NCI-H748 (cell line): ENCODE measurements at regions not wholly inside any gene's neighbourhood (a gene's known extent, or its start where the extent isn't known, plus 50 kb on each side); places are given as distances from the start of the nearest gene placed in this dataset.
"Not testable (repeated sequence)": the region's sequence is repeated elsewhere in the genome, so short reads cannot be mapped to it uniquely, and the experiment has no call there.

Source experiments
- DNase-seq: peaks from one replicate; lab custom pipeline; 2025; ENCODE audit not compliant: unreplicated experiment; lab: John Stamatoyannopoulos, UW

DNA sequence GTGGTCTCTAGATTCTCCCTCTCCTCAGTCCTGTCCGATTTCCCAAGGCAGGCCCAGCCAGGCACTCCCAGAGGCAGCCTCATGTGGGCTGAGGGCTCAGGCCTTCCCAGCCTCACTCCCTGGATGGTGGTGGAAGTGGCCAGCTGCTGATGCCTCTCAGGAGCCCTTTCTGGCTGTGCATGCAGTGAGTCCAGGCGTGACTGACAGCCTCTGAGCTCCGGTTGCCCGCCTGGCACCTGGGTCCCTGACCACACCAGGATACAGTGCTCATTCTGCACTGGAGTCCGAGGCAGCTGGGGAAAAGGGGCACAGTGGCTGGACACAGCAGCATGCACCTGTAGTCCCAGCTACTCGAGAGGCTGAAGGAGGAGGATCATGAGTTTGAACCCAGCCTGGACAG lies 132.6 kb downstream of the CUL2 start:
- DNase-seq, result no peak

DNA sequence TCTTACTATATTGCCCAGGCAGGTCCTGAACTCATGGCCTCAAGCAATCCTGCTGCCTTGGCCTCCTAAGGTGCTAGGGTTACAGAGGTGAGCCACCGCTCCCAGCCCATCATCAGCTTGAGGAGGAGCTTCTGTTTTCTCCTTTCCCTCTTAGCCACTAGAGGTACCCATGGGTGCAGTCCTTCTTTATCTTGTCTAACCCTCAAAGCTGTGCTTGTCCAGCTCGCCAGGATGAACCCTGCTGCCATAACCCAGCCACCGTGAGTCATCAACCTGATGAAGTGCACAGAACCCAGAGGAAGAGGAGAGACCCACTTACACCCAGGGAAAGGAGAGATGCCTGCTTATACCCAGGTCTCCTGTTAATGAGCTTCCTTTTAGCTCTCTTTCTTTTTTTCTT lies 133.4 kb downstream of the CUL2 start:
- no peak for DNase-seq

DNA sequence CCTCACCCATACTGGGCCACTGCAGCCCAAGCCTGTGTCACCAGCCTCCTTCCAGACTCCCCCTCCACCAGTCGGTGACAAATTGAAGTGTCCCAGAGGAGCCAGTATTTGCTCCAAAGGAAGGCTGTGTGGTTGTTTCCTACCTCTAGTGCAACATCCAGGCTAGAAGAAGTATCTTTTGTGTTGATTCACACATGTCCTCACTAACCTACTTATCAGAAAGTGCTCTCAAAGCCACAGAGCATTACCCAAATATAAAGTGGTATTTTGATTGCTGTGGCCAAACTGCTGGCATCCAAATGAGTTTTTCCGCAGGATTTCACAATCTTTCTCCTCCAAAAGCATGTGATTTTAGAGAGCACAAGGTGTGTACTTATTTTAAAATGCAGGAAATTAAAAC lies 134.8 kb downstream of the CUL2 start:
- no peak for DNase-seq

DNA sequence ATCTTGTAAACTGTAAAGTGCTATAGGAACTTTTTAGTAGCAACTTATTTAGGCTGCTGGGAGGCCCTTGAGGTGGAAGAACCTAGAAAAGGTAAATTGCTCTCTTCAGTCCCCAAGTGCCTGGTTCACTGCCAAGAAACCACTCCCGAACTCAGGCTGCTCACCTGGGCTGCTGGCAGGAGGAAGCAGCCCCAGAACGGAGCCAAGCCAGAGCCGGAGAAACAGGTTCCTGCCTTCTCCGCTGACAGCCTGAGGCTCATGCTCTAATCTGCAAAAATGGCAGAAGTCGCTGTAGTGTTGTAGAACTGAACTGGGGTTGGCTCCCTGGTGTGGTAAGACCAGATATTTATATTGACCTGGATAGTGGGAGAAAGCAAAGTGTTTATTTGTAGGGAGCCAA lies 136.0 kb downstream of the CUL2 start:
- DNase-seq, result peak; percentile 50

DNA sequence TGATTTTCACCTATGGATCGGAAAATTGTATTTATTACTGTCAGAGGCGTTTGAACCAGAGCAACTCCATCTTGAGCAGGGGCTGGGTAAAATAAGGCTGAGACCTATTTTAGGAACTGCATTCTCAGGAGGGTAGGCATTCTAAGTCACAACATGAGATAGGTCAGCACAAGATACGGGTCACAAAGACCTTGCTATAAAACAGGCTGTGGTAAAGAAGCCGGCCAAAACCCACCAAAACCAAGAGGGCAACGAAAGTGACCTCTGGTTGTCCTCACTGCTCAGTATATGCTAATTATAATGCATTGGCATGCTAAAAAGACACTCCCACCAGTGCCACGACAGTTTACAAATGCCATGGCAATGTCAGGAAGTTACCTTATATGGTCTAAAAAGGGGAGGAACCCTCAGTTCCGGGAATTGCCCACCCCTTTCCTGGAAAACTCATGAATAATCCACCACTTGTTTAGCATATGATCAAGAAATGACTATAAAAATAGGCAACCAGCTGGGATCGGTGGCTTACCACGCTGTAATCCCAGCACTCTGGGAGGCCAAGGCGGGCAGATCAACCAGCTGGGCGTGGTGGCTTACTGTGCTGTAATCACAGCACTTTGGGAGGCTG lies 136.3 kb upstream of the PARD3 start:
- DNase-seq, result not testable (repeated sequence)

DNA sequence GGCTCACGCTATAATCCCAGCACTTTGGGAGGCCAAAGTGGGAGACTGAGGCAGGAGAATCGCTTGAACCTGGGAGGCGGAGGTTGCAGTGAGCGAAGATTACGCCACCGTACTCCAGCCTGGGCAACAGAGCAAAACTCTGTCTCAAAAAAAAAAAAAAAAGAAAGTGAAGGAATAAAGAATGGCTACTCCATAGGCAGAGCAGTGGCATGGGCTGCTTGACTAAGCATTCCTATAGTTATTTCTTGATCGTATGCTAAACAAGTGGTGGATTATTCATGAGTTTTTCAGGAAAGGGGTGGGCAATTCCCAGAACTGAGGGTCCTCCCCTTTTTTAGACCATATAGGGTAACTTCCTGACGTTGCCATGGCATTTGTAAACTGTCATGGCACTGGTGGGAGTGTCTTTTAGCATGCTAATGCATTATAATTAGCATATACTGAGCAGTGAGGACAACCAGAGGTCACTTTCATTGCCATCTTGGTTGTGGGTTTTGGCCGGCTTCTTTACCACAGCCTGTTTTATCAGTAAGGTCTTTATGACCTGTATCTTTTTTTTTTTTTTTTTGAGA lies 130.9 kb upstream of the PARD3 start:
- DNase-seq, result not testable (repeated sequence)

DNA sequence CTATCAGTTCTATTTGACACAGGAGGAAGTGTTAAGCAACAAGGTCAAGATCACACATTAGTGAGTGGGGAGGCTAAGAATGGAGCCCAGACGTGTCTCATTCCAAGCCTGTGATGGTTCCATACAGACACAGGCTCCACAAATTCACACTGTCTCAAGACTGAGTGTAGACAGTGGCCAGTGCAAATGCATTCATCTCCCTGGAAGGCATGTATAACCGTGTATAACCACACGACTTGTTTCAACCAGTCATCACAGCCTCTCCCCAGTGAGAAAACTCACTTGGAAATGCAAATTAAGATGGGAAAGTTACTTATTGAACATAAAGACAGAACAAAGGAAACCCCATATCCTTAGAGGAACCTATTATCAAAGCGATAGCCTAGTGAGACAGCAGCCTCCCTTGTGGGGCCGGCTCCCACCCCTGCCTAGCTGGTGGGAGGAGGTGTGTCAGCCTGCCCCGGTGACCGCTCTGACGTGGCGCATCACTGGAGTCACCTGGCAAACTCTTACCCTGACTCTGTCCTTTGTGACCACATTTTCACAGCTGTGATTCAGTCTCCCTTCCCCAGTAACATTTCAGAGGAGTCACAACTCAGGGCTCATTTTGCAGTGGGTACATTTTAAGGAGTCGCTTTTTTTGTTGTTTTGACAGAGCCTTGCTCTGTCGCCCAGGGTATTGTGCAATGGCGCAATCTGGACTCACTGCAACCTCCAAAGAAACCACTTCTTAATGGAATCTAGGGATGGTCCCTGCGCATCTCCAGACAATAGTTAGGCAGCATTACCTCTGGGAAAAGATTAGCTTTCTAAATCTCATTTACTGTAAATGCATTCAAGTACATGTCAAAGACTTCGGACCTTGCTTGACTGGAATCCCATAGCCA lies 126.6 kb upstream of the PARD3 start:
- DNase-seq, result no peak

DNA sequence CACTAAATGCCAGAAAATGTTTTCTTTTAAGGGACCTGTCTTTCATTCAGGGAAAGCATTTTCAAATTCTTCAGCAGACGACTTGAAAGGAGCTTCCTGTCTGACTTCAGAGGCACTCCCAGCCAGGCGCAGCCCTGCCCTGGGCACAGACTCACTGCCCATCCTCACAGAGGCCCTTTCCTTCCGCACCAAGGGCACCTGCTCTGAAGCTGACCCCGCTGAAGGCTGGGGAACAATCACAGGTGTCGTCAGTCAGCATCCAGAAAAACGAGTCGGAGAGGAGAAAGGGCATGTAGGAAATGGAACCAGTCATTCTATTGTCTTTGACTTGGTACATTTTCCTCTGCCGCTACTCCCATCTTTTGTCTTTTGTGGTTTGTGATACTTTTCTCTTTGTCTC lies 125.3 kb upstream of the PARD3 start:
- DNase-seq, result no peak

DNA sequence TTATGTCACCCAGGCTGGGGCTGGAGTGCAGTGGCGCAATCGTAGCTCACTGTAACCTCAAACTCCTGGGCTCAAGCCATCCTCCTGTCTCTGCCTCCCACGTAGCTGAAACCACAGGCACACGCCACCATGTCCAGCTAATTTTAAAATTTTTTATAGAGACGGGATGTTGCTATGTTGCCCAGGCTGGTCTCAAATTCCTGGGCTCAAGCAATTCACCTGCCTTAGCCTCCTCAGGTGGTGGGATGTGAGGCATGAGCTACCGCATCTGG lies 123.2 kb upstream of the PARD3 start:
- no peak for DNase-seq

DNA sequence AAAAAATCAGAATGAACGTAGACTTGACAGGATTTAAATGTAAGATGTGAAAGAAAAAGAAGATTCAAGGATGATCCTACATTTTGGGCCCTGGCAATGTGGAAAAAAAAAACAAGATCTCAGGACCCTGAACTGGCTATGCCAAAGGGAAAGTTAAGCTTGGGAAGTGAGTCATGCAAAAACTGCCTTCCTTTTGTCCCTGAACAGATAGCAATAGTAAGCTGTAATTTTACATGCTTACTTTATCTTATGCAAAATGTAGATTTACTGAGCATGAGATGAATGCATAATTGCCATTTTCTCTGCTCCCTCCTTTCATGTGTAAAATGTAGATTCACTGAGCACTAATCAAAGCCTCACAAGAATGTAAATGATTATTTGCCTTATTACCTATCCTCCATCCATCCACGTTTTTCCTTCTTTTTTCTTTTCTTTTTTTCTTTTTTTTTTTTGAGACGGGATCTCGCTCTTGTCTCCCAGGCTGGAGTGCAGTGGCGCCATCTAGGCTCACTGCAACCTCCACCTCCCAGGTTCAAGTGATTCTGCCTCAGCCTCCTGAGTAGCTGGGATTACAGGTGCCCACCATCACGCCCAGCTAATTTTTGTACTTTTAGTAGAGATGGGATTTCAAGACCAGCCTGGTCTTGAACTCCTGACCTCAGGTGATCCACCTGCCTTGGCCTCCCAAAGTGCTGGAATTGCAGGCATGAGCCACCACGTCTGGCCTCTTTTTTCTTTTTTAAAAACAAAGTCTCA lies 122.7 kb upstream of the PARD3 start:
- not testable (repeated sequence) for DNase-seq

DNA sequence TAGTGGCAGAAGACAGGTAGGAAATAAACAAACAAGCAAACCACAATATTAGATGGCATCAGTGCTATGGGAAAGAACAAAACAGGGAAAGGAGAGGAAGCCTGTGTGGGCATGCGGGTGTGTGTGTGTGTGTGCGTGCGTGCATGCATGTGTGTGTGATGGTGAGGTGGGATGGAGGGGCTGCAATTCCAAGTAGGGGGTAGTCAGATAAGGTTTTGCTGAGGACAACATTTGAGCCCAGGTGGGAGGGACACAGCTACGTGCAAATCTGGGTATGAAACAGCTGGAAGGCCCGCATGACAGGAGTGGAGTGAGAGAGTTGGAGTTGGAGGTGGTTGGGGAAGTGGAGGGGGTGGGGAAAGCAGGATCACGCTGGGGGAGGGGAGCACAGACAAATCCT lies 121.0 kb upstream of the PARD3 start:
- DNase-seq, result no peak

DNA sequence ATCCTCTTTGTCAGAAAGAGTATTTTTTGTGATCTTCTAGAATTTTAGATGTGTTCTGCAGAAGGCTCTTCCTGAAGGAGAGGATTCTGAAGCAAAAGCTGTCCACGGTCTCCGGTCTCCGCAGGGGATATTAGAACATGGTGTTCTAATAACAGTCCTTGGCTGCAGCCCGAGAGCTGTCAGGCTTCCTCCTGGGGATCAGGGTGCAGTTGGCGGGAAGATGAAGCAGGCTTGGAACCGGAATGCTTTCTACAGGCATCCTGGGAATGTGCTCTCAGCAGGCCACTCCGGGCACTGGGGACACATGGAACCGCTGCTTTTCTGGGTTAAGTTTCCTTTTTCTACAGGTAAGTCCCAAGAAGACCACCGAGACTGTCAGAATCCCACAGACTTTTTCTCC lies 118.6 kb upstream of the PARD3 start:
- DNase-seq, result no peak

DNA sequence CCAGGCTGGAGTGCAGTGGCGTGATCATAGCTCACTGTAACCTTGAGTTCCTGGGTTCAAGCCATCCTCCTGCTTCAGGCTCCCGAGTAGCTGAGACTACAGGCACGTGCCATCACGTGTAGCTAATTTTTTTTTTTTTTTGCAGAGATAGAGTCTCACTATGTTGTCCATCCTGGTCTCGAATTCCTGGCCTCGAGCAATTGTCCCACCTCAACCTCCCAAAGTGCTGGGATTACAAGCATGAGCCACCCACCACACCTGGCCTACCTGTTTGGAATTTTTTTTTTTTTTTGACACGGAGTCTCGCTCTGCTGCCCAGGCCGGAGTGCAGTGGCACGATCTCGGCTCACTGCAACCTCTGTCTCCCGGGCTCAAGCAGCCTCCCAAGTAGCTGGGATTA lies 117.1 kb upstream of the PARD3 start:
- DNase-seq, result no peak

DNA sequence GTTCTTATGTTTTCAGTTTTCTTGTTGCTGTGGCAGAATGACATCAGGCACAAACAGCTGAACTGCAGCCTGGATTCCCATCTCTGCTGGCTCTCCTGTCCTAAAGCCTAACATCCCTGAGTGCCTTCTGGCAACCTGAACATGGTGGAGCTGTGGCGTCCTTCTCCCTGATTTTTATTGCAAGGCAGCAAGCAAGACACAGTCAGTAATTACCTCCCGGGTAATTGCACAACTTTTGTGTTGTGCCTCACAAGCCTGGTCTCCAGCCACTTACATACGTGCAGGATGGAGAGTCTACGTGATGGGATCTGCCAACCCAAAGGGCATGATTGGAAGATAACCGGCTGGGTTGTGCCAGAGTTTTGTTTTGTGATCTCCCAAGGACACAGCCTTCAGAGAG lies 116.1 kb upstream of the PARD3 start:
- no peak for DNase-seq

DNA sequence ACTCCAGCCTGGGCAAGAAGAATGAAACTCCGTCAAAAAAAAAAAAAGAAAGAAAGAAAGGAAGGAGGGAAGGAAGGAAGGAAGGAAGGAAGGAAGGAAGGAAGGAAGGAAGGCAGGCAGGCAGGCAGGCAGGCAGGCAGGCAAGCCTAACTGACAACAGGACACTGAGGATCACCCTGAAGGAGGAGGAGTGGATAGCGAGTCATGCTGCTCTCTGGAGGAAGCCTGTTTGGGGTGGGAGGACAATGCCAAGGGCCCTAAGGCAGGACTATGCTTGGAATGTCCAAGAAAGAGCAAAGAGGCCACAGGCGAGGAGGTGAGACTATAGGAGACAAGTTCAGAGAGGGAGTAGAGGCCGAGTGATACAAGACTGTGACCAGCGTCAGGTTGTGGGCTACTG lies 107.0 kb upstream of the PARD3 start:
- no peak for DNase-seq

DNA sequence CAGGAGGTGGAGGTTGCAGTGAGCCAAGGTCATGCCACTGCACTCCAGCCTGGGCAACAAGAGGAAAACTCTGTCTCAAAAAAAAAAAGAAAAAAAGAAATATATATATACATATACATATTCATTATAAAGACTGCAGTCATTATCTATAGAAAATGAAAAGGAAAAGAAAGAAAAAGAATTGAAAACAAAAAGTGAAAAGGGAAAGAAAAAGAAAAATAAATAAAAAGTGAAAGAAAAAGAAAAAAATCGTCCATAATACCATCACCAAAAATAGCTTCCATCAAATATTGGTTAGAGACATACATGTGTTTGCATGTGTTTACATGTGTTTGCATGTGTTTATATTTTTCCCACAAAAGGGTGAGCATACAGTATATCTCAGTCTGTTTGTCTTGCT lies 105.5 kb upstream of the PARD3 start:
- no peak for DNase-seq

DNA sequence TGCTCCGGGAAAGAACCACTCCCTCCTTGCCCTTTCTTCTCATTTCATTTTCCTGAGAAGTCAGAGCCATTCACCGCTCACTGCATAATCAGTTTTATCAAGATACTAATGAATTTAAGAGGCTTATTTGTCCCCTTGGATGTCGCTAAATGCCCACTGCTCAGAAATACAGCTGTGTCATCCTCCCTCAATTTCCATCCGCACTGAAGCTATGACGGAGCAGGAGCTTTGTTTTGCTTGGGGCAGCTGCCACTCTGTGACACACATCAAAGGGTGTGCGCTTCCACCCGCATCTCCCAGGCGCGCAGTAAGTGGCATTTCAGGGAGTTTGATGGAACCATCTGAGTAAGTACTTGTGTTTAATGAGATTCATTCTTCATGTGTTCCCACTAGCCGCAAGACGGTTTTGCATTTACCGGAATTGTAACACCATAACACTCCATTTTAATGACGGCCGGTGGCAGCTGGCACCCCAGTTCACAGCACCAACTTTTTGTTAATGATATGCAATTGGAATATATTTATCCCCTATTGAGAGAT lies 103.8 kb upstream of the PARD3 start:
- peak; percentile 62 for DNase-seq

DNA sequence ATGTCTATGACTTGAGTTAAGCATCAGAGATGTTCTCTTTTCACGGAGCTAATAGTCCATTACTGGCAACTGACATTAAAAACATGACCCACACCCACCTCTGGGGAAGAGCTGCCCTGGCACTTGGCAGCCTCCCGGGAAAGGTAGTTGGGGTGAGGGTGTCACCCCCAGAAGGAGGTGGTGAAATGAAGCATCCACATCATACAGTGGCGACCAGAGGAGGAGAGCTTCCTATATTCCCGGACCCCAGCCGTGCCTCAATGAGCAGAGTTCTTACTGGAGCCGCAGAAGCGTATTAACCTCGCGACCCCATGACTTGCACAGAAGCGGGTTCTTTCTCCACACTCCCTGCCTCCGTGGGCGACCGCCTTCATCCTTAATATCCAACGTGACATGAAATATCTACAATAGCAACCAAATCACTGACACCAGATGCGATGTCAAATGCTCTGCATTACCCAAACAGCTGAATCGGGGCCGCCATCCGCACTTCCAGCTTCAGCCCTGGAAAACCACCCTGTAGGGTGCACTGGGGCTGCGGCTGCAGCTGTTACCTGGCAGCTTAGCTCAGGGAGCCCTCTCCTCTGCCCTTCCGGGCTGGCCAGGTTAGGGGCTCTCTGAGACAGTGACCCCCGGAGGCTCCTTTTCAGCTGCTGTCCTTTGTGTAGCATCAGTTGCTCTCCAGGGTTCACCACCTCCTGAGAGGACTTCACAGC lies 103.1 kb upstream of the PARD3 start:
- no peak for DNase-seq

DNA sequence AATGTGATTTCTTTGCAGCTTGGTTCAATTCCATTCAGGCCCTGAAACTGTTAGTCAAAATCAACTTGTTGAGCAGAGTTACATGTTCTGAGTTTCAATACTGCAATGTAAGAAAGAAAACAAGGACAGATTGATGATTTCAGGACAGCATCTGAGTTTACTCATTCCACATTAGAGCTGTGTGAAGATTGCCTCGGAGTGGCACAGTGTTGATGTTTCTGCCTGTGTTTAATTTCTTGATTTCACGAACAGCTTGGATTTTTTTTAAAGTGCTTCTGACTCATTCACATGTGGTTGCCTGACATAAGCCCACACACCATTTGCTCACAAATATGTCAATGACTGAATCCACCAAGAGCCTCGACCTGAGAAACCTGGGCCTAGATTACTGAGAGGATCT lies 101.2 kb upstream of the PARD3 start:
- DNase-seq, result no peak

DNA sequence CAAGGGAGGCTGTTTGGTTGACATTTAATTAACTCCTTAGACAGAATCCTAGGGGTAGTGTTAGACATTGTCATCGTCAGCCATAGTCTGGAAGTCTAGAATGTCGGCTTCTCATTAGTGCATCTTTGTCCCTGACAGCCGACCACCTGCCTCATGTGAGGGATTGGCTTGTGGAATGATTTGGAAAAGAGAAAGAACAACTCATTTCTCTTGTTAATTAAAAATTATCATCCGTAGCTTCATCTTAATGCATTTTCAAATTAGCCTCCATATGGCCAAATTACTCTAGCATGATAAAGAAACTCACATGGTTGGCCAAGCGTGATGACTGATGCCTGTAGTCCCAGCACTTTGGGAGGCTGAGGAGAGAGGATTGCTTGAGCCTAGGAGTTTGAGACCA lies 97.7 kb upstream of the PARD3 start:
- DNase-seq, result no peak

DNA sequence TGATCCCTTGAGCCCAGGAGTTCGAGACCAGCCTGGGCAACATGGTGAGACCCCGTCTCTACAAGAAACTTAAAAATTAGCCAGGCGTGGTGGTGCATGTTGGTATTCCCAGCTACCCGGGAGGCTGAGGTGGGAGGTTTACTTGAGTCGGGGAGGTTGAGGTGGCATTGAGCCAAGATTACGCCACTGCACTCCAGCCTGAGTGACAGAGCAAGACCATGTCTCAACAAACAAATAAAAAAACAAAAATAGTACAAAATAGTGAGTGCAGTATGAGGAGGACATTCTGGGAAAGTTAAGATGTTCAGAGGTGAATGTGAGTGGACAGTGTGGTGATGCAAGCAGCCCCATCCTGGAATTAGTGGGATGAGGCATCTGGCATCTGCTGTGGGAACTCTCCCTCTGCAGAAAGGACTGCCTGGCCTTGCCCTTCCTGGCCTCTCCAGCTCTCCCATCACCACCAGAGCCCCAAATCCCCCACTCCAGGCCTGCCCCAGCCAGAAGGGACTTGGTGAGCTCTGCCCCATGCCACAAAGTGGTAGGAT lies 96.6 kb upstream of the PARD3 start:
- DNase-seq, result no peak
